ENCODE measurements at regions not wholly inside any gene's neighbourhood (a gene's known extent, or its start where the extent isn't known, plus 50 kb on each side); places are given as distances from the start of the nearest gene placed in this dataset.

DNA sequence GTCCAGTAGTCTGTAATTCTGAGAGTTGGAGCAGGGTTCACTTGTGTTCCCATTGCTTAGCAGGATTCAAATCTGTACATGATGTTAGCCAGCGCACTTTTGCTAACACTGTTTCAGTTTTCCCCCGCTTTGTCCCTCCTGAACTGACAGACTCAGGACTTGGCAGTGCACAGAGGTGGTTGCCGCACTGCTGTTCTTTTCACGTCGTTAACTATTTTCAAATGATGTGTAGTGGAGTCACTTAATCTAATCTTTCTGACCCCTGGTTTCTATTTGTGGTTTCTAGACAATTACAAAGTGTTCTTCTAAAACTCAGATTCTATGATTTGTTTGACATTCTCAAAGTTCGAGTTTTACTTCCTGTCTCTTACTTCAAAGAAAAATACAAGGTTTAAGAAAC, 234.5 kb downstream of the RBM43 start:
- TF ChIP-seq, protein P1, sequence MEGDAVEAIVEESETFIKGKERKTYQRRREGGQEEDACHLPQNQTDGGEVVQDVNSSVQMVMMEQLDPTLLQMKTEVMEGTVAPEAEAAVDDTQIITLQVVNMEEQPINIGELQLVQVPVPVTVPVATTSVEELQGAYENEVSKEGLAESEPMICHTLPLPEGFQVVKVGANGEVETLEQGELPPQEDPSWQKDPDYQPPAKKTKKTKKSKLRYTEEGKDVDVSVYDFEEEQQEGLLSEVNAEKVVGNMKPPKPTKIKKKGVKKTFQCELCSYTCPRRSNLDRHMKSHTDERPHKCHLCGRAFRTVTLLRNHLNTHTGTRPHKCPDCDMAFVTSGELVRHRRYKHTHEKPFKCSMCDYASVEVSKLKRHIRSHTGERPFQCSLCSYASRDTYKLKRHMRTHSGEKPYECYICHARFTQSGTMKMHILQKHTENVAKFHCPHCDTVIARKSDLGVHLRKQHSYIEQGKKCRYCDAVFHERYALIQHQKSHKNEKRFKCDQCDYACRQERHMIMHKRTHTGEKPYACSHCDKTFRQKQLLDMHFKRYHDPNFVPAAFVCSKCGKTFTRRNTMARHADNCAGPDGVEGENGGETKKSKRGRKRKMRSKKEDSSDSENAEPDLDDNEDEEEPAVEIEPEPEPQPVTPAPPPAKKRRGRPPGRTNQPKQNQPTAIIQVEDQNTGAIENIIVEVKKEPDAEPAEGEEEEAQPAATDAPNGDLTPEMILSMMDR (conservative IDR thresholded peaks at IDR 0.05; ENCODE audit: low read depth, low read length) = no peak
- no peak for TF ChIP-seq EZH2phosphoT487 (IDR thresholded peaks at IDR 0.05; ENCODE audit: borderline replicate concordance, low read length)

All from PC-3 (cell line).